Stimulated activated memory B cell treated with anti-CD40 and anti-IgM and Interleukin-4, amounts not matched to agents 10 μg/mL and 1 μg/mL and 100 μg/mL, for 72 hours (primary cell): ENCODE measurements at regions not wholly inside any gene's neighbourhood (a gene's known extent, or its start where the extent isn't known, plus 50 kb on each side); places are given as distances from the start of the nearest gene placed in this dataset.

Source experiments
- ATAC-seq: fragments of 150-1000 bp; cut with Tn5 transposase; 2 replicates; pipeline ENCODE4 v1.10.0; 2021
- H3K27ac Mint-ChIP-seq: one replicate; pipeline ENCODE4 v1.8.0; 2022; ENCODE audit warnings: mild to moderate bottlenecking, mixed read lengths
- H3K27me3 Mint-ChIP-seq: one replicate; pipeline ENCODE4 v1.8.0; 2022; ENCODE audit warnings: mixed read lengths
- H3K36me3 Mint-ChIP-seq: one replicate; pipeline ENCODE4 v1.8.0; 2022; ENCODE audit warnings: mixed read lengths
- H3K4me1 Mint-ChIP-seq: one replicate; pipeline ENCODE4 v1.8.0; 2022; ENCODE audit warnings: mixed read lengths
- H3K4me3 Mint-ChIP-seq: one replicate; pipeline ENCODE4 v1.8.0; 2022; ENCODE audit warnings: mild to moderate bottlenecking, moderate library complexity, mixed read lengths
- H3K9me3 Mint-ChIP-seq: one replicate; pipeline ENCODE4 v1.8.0; 2022; ENCODE audit warnings: mixed read lengths

GRCh38 chr15:79230766-79231165 lies 51.8 kb upstream of the ANKRD34C start:
- no peaks in the 10 kb centered on the region for H3K4me1 Mint-ChIP-seq
- peaks cover 25% of the 10 kb centered on the region for H3K9me3 Mint-ChIP-seq
- no peak overlapping the region for H3K4me3 Mint-ChIP-seq
- ATAC-seq: no peak
- peaks cover 14% of the 10 kb centered on the region for H3K27me3 Mint-ChIP-seq
- H3K36me3 Mint-ChIP-seq: no peaks in the 10 kb centered on the region
- H3K27ac Mint-ChIP-seq: no peak overlapping the region

GRCh38 chr15:79222808-79223207 lies 59.7 kb upstream of the ANKRD34C start:
- no peaks in the 10 kb centered on the region for H3K4me1 Mint-ChIP-seq
- H3K9me3 Mint-ChIP-seq: peaks cover 5% of the 10 kb centered on the region
- H3K27ac Mint-ChIP-seq: no peak overlapping the region
- H3K36me3 Mint-ChIP-seq: no peaks in the 10 kb centered on the region
- no peak for ATAC-seq
- H3K27me3 Mint-ChIP-seq: peaks cover 62% of the 10 kb centered on the region
- H3K4me3 Mint-ChIP-seq: no peak overlapping the region

GRCh38 chr15:79221696-79222095 lies 60.8 kb upstream of the ANKRD34C start:
- Mint-ChIP-seq H3K36me3 (no peaks in the 10 kb centered on the region), H3K4me1 (no peaks in the 10 kb centered on the region), H3K4me3 (no peak overlapping the region), H3K9me3 (peaks cover 9% of the 10 kb centered on the region), H3K27ac (no peak overlapping the region), H3K27me3 (peaks cover 69% of the 10 kb centered on the region)
- no peak for ATAC-seq

GRCh38 chr15:79219393-79220056 lies 63.0 kb upstream of the ANKRD34C start:
- Mint-ChIP-seq H3K9me3 (peaks cover 10% of the 10 kb centered on the region), H3K4me1 (no peaks in the 10 kb centered on the region), H3K27ac (no peak overlapping the region), H3K27me3 (peaks cover 73% of the 10 kb centered on the region), H3K4me3 (no peak overlapping the region), H3K36me3 (no peaks in the 10 kb centered on the region)
- no peak for ATAC-seq

GRCh38 chr15:79218588-79219200 lies 63.8 kb upstream of the ANKRD34C start:
- Mint-ChIP-seq H3K27me3 (peaks cover 74% of the 10 kb centered on the region), H3K4me1 (no peaks in the 10 kb centered on the region), H3K27ac (no peak overlapping the region), H3K4me3 (no peak overlapping the region), H3K36me3 (no peaks in the 10 kb centered on the region), H3K9me3 (peaks cover 10% of the 10 kb centered on the region)
- no peak for ATAC-seq

- no peak for ATAC-seq
- no peak overlapping the region for H3K4me3 Mint-ChIP-seq
- no peaks in the 10 kb centered on the region for H3K4me1 Mint-ChIP-seq
- no peak overlapping the region for H3K27ac Mint-ChIP-seq
- H3K27me3 Mint-ChIP-seq: peaks cover 76% of the 10 kb centered on the region
- H3K36me3 Mint-ChIP-seq: no peaks in the 10 kb centered on the region
- peaks cover 10% of the 10 kb centered on the region for H3K9me3 Mint-ChIP-seq
These were observed 68.9 kb upstream of the ANKRD34C start for GRCh38 chr15:79213650-79214049.

- Mint-ChIP-seq H3K4me1 (no peaks in the 10 kb centered on the region), H3K9me3 (peaks cover 10% of the 10 kb centered on the region), H3K27ac (no peak overlapping the region), H3K4me3 (no peak overlapping the region), H3K36me3 (no peaks in the 10 kb centered on the region), H3K27me3 (peaks cover 78% of the 10 kb centered on the region)
- ATAC-seq: no peak
These were observed 69.8 kb upstream of the ANKRD34C start for GRCh38 chr15:79212589-79213157.

GRCh38 chr15:79211481-79211880 lies 71.0 kb upstream of the ANKRD34C start:
- H3K4me3 Mint-ChIP-seq: no peak overlapping the region

GRCh38 chr15:79209690-79210089 lies 72.8 kb upstream of the ANKRD34C start:
- peaks cover 79% of the 10 kb centered on the region for H3K27me3 Mint-ChIP-seq
- no peaks in the 10 kb centered on the region for H3K36me3 Mint-ChIP-seq
- H3K4me1 Mint-ChIP-seq: no peaks in the 10 kb centered on the region
- H3K9me3 Mint-ChIP-seq: no peaks in the 10 kb centered on the region
- no peak overlapping the region for H3K27ac Mint-ChIP-seq
- H3K4me3 Mint-ChIP-seq: no peak overlapping the region
- ATAC-seq: no peak

More at GRCh38 chr15:79211481-79211880, 71.0 kb upstream of the ANKRD34C start:
- peaks cover 3% of the 10 kb centered on the region for H3K9me3 Mint-ChIP-seq
- ATAC-seq: no peak
- H3K27ac Mint-ChIP-seq: no peak overlapping the region
- peaks cover 76% of the 10 kb centered on the region for H3K27me3 Mint-ChIP-seq
- H3K4me1 Mint-ChIP-seq: no peaks in the 10 kb centered on the region
- H3K36me3 Mint-ChIP-seq: no peaks in the 10 kb centered on the region

- H3K9me3 Mint-ChIP-seq: no peaks in the 10 kb centered on the region
- no peak for ATAC-seq
- peaks cover 78% of the 10 kb centered on the region for H3K27me3 Mint-ChIP-seq
- no peaks in the 10 kb centered on the region for H3K36me3 Mint-ChIP-seq
- no peak overlapping the region for H3K4me3 Mint-ChIP-seq
- H3K27ac Mint-ChIP-seq: no peak overlapping the region
- H3K4me1 Mint-ChIP-seq: no peaks in the 10 kb centered on the region
These were observed 73.4 kb upstream of the ANKRD34C start for GRCh38 chr15:79209116-79209515.

GRCh38 chr15:79208179-79208578 lies 74.3 kb upstream of the ANKRD34C start:
- Mint-ChIP-seq H3K27me3 (peaks cover 69% of the 10 kb centered on the region), H3K27ac (no peak overlapping the region), H3K9me3 (no peaks in the 10 kb centered on the region), H3K4me3 (no peak overlapping the region), H3K4me1 (no peaks in the 10 kb centered on the region), H3K36me3 (no peaks in the 10 kb centered on the region)
- no peak for ATAC-seq

- Mint-ChIP-seq H3K4me3 (no peak overlapping the region), H3K27ac (no peak overlapping the region), H3K36me3 (no peaks in the 10 kb centered on the region), H3K27me3 (peaks cover 64% of the 10 kb centered on the region), H3K9me3 (no peaks in the 10 kb centered on the region), H3K4me1 (no peaks in the 10 kb centered on the region)
- no peak for ATAC-seq
These were observed 75.6 kb upstream of the ANKRD34C start for GRCh38 chr15:79206940-79207339.

GRCh38 chr15:79204886-79205675 lies 77.4 kb upstream of the ANKRD34C start:
- no peak for ATAC-seq
- H3K9me3 Mint-ChIP-seq: no peaks in the 10 kb centered on the region
- H3K36me3 Mint-ChIP-seq: no peaks in the 10 kb centered on the region
- H3K4me3 Mint-ChIP-seq: no peak overlapping the region
- peaks cover 54% of the 10 kb centered on the region for H3K27me3 Mint-ChIP-seq
- H3K27ac Mint-ChIP-seq: no peak overlapping the region
- H3K4me1 Mint-ChIP-seq: no peaks in the 10 kb centered on the region

GRCh38 chr15:79198461-79198860 lies 84.1 kb upstream of the ANKRD34C start:
- Mint-ChIP-seq H3K4me3 (no peak overlapping the region), H3K4me1 (no peaks in the 10 kb centered on the region), H3K27ac (no peak overlapping the region), H3K9me3 (no peaks in the 10 kb centered on the region), H3K27me3 (peaks cover 34% of the 10 kb centered on the region), H3K36me3 (no peaks in the 10 kb centered on the region)
- ATAC-seq: no peak

- no peak overlapping the region for H3K4me3 Mint-ChIP-seq
- no peak overlapping the region for H3K27ac Mint-ChIP-seq
- H3K36me3 Mint-ChIP-seq: no peaks in the 10 kb centered on the region
- no peak for ATAC-seq
- peaks cover 26% of the 10 kb centered on the region for H3K27me3 Mint-ChIP-seq
- no peaks in the 10 kb centered on the region for H3K9me3 Mint-ChIP-seq
- no peaks in the 10 kb centered on the region for H3K4me1 Mint-ChIP-seq
These were observed 85.2 kb upstream of the ANKRD34C start for GRCh38 chr15:79197285-79197684.
